T-helper 17 cell (primary cell): ENCODE measurements at regions not wholly inside any gene's neighbourhood (a gene's known extent, or its start where the extent isn't known, plus 50 kb on each side); places are given as distances from the start of the nearest gene placed in this dataset.

Experiments used
- ATAC-seq: fragments of 150-1000 bp; cut with Tn5 transposase; 2 replicates; pipeline ENCODE4 v1.10.0; 2021; ENCODE audit warnings: mild to moderate bottlenecking, moderate library complexity
- DNase-seq, 3 donors: peaks; one replicate each; pipeline versions ENCODE4 v3.0.0 to v3.0.0-alpha.2; 2020 to 2021
- H3K9me3 ChIP-seq: one replicate; pipeline ENCODE4 v1.7.0; 2013; ENCODE audit warnings: low read length, mild to moderate bottlenecking; ENCODE audit not compliant: control insufficient read depth, poor library complexity, severe bottlenecking
- H3K27ac Mint-ChIP-seq: one replicate; pipeline ENCODE4 v1.8.0; 2022; ENCODE audit warnings: mild to moderate bottlenecking, moderate library complexity, mixed read lengths
- H3K27me3 Mint-ChIP-seq: one replicate; pipeline ENCODE4 v1.8.0; 2022; ENCODE audit warnings: mixed read lengths
- H3K36me3 Mint-ChIP-seq: one replicate; pipeline ENCODE4 v1.8.0; 2022; ENCODE audit warnings: low read depth, mixed read lengths
- H3K4me1 Mint-ChIP-seq: one replicate; pipeline ENCODE4 v1.8.0; 2022; ENCODE audit warnings: mild to moderate bottlenecking, mixed read lengths
- H3K4me3 Mint-ChIP-seq: one replicate; pipeline ENCODE4 v1.8.0; 2022; ENCODE audit warnings: mild to moderate bottlenecking, moderate library complexity, mixed read lengths

DNA sequence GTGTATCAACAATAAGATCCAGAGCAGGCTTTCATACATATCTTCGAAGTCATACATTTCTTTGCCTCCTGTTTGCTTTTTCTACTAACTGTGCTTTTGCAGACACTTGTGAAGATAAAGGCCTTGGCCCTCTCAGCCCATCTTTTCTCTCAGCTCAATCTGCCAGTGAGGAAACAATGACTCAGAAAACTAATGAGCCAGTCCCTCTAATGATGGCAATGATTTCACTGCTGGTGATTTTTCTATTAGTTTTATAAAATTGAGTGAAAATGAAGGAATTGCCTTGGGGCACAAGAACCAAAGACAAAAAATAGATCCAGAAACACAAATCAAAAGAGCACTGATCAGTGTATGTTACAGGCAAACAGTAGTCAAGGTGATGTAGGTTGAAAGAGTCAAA, 167.7 kb upstream of the PPP2R2B start:
- Mint-ChIP-seq H3K27me3 (peaks cover 32% of the 10 kb centered on the region), H3K36me3 (no peaks in the 10 kb centered on the region), H3K4me3 (no peak overlapping the region), H3K27ac (no peak overlapping the region), H3K4me1 (no peaks in the 10 kb centered on the region)
- DNase-seq (no peak), ATAC-seq (no peak)
- H3K9me3 ChIP-seq = no peaks in the 10 kb centered on the region

DNA sequence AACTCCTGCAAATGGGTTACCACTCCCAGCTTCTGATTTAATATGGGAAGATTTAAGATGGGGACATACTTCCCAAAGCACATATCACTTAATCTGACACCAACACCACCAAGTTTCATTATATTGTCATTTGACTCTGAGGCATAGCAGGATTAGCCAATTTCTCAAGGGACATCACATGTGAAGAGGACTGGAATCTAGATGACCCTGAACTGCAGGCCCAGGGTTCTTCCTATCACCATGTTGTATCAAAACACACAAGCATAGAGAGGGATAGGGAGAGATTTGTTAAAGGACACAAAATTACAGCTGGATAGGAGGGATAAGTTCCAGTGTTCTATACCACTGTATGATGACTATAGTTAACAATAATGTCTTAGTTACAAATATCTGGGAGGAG, 168.3 kb upstream of the PPP2R2B start:
- Mint-ChIP-seq H3K27me3 (peaks cover 29% of the 10 kb centered on the region), H3K4me3 (no peak overlapping the region), H3K4me1 (no peaks in the 10 kb centered on the region), H3K27ac (no peak overlapping the region), H3K36me3 (no peaks in the 10 kb centered on the region)
- DNase-seq (no peak), ATAC-seq (no peak)
- H3K9me3 ChIP-seq = no peaks in the 10 kb centered on the region

DNA sequence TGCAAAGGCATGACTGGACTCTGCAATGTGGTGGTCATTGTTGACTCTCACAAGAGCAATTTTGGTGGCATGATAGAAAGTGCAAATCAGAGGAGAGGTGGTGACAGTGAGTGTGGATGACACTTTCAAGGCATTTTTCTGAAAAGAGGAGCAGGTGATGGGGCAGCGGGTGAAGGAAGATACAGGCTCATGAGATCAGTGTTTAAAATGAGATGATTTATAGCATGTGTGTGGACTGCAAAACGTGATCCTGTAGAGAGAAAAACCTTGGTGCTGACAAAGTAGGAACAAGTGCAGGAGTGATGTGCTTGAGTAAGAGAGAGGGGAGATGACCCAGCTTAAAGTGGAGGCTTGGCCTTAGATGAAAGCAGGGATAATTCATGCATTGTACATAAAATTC, 171.2 kb upstream of the PPP2R2B start:
- Mint-ChIP-seq H3K36me3 (no peaks in the 10 kb centered on the region), H3K4me3 (no peak overlapping the region), H3K27me3 (peaks cover 31% of the 10 kb centered on the region), H3K27ac (no peak overlapping the region), H3K4me1 (no peaks in the 10 kb centered on the region)
- no peaks in the 10 kb centered on the region for H3K9me3 ChIP-seq
- DNase-seq = no peak
- no peak for ATAC-seq

DNA sequence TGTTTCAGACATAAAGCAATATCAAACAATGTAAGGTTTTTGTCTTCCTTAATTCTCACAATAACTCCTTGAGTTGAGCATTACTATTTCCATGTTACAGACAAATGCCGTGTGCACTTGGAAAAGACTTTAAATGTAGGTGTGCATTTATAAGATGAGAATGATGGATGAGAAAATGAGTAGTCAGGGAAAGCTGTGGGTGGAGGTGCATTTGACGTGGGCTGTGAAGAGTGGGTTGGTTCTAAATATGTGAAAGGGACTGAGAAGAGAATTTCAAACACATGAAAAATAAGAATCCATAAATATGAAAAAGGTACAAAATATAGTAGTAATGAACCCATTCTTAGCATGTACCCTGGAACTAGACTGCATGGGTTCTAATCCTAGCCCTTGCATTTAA, 171.6 kb upstream of the PPP2R2B start:
- H3K9me3 ChIP-seq = no peaks in the 10 kb centered on the region
- ATAC-seq = no peak
- no peak overlapping the region for H3K4me3 Mint-ChIP-seq
- H3K4me1 Mint-ChIP-seq = no peaks in the 10 kb centered on the region
- no peak overlapping the region for H3K27ac Mint-ChIP-seq
- no peaks in the 10 kb centered on the region for H3K36me3 Mint-ChIP-seq
- DNase-seq = no peak
- H3K27me3 Mint-ChIP-seq = peaks cover 31% of the 10 kb centered on the region

DNA sequence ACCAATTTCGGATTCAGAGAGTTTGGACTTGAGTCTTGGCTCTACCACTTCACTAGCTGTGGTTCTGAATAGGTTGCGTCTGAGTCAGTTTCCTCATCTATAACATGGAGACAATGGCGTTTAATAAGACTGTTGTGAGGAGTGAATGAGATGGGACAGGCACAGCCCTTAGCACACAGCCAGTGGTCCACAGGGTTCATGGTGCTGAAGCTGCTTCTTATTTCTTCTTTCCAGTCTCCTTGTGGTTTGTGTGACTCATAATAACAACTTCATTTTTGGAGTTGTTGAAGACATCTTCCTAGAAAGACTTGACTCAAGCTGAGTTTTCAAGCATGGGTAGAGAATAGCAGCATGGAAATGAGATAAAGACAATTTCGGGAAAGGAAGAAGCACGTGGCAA, 172.6 kb upstream of the PPP2R2B start:
- H3K9me3 ChIP-seq = no peaks in the 10 kb centered on the region
- Mint-ChIP-seq H3K4me3 (no peak overlapping the region), H3K36me3 (no peaks in the 10 kb centered on the region), H3K4me1 (no peaks in the 10 kb centered on the region), H3K27ac (no peak overlapping the region), H3K27me3 (peaks cover 31% of the 10 kb centered on the region)
- ATAC-seq (no peak), DNase-seq (no peak)

DNA sequence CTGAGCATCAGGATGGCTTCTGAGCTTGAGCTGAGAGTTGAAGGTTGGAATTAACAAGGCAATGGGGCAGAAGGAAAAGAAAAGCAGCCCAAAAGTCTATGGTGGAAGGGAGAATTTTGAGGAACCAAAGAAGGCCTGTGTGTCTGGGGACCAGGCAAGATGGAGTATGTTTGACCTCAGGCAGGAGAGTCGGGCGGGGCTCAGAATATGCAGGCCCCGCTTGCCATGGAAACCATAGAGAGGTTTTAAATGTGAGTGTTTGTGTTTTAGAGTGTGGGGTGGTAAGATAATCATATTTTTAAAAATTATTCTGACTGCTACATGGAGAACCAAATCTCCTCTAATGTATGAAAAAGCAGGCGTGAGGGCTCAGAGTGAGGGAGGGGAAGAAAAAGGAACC, 174.0 kb upstream of the PPP2R2B start:
- no peaks in the 10 kb centered on the region for H3K36me3 Mint-ChIP-seq
- no peak for DNase-seq
- H3K4me3 Mint-ChIP-seq = no peak overlapping the region
- peaks cover 31% of the 10 kb centered on the region for H3K27me3 Mint-ChIP-seq
- no peak for ATAC-seq
- no peak overlapping the region for H3K27ac Mint-ChIP-seq
- H3K9me3 ChIP-seq = no peaks in the 10 kb centered on the region
- H3K4me1 Mint-ChIP-seq = no peaks in the 10 kb centered on the region

DNA sequence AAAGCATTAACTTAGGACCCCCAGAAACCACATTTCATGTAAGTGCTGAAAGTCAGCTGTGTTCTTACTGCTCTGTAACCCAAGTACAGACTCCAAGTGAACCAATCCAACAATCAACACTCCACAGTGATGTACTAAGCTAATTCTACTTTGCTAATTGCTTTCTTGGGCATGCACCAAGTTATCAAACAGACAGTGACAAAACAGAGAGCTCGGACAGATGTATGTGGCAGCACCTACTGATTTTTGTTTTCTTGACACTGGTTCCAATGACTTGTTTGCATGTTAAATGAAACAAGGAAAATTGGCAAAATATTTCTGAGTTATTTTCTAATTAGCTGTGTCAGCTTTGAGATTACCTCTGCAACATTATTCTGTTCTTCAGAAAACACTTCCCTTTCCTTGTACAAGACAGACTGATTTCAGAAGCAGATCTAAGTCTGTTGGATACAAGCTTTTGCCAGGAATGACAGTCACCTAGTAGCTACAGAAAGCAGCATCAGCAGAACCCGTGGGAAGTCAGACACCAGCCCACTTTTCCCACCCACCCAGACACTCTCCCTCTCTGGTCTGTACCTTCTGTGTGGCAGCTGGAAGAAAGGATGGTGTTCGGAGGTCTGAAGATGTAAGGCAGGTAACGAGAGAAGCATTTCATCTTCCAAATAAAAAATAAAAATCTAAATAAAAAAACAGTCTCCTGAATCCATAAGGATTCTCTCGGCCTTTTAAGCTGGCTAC, 176.7 kb upstream of the PPP2R2B start:
- H3K36me3 Mint-ChIP-seq = no peaks in the 10 kb centered on the region
- peaks cover 24% of the 10 kb centered on the region for H3K27me3 Mint-ChIP-seq
- DNase-seq = no peak
- H3K4me3 Mint-ChIP-seq = no peak overlapping the region
- no peaks in the 10 kb centered on the region for H3K4me1 Mint-ChIP-seq
- ATAC-seq = no peak
- no peak overlapping the region for H3K27ac Mint-ChIP-seq
- H3K9me3 ChIP-seq = no peaks in the 10 kb centered on the region

DNA sequence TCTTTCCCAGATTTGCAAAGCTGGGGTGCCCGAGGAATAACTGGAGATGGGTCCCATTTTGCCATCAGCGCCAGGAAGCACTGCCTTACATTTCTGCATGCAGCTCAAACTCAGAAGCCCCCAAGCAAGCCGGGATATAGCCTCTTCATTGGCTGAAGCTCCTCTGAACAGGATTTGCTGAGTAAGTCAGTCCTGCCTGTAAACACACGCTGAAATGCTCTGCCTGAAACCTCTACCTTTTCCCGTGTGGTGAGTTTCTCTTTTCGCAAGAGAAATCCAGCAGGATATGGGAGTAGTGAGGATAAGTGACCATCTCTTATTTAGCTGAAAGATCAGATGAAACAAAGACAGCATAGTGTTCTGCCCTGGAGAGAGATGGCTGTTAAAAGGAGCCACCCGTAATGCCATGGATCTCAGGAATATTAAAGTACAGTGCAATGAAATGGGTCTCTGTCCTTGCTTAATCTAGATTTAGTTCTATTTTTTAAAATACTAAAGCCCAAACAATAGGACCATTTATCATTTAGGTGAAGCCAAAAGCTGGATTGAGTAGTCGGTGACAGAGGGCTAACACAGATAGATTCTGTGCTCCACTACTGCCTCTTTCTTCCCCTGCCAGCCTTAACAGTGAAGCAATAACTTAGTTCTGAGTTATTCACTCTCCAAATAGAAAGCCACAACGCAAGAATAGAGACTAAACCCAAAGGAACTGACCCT, 177.5 kb upstream of the PPP2R2B start:
- Mint-ChIP-seq H3K36me3 (no peaks in the 10 kb centered on the region), H3K4me3 (no peak overlapping the region), H3K4me1 (no peaks in the 10 kb centered on the region), H3K27ac (no peak overlapping the region), H3K27me3 (peaks cover 24% of the 10 kb centered on the region)
- H3K9me3 ChIP-seq = no peaks in the 10 kb centered on the region
- ATAC-seq (no peak), DNase-seq (no peak)

DNA sequence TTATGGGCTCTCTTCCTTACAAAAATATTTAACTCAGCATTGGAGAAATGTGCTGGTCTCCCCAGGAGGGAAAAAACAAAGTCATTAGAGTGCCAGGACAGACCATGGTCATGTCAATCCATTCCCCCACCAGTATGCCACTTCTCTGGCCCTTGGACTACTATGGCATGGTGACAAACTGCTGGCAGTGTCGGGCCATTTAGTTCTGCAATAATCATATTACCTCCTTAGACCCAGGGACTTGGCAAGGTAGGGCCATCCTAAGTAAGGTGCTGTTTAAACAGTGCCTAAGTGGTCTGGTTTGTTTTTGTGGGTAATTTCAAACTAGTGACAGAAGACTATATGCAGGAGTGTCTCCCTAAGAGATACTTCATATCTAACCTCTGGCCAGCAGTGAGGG, 177.8 kb upstream of the STK32A start:
- no peaks in the 10 kb centered on the region for H3K9me3 ChIP-seq
- ATAC-seq = no peak
- Mint-ChIP-seq H3K4me3 (no peak overlapping the region), H3K4me1 (no peaks in the 10 kb centered on the region), H3K36me3 (no peaks in the 10 kb centered on the region), H3K27ac (no peak overlapping the region), H3K27me3 (peaks cover 23% of the 10 kb centered on the region)
- DNase-seq = no peak

DNA sequence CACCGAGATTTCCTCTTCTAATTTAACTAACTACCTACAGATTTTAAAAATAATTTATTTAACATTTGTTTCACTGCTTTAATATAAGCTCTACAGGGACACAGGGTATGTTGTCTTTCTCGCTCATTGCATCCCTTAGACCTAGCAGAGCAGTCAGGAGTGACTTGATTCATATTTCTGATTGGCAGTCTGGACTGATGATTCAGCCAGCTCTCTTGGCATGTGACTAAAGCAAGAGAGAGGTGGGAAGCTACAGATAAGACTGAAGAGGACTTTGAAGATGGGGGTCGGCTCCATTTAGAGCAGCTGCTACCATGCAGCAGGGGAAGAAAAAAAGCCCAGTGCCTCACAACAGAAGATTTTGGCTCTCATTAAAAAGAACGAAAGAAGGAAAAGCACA, 173.4 kb upstream of the STK32A start:
- no peak overlapping the region for H3K4me3 Mint-ChIP-seq
- ATAC-seq = no peak
- H3K27ac Mint-ChIP-seq = no peak overlapping the region
- H3K36me3 Mint-ChIP-seq = no peaks in the 10 kb centered on the region
- peaks cover 6% of the 10 kb centered on the region for H3K4me1 Mint-ChIP-seq
- DNase-seq = no peak
- no peaks in the 10 kb centered on the region for H3K9me3 ChIP-seq
- peaks cover 10% of the 10 kb centered on the region for H3K27me3 Mint-ChIP-seq

DNA sequence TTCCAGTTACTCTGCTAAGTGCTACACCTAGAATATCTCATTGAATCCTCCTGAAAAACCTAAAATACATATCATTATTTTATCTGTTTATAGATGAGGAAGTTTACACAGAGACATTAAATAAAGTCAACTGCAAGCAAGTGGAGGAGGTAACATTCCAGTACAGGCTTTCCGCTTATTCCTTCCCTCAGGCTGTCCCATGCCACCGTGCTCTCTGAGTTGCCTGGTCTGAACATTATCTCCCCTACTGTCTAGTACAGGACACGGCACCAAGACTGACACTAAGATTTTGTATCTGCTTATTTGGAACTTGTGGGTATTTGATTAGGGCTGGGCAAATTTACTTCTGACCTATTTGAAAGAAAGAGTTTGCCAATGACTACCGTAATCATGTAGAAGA, 172.4 kb upstream of the STK32A start:
- DNase-seq (no peak), ATAC-seq (no peak)
- H3K27me3 Mint-ChIP-seq = peaks cover 10% of the 10 kb centered on the region
- no peak overlapping the region for H3K4me3 Mint-ChIP-seq
- no peaks in the 10 kb centered on the region for H3K9me3 ChIP-seq
- H3K36me3 Mint-ChIP-seq = no peaks in the 10 kb centered on the region
- H3K4me1 Mint-ChIP-seq = peaks cover 6% of the 10 kb centered on the region
- H3K27ac Mint-ChIP-seq = no peak overlapping the region

DNA sequence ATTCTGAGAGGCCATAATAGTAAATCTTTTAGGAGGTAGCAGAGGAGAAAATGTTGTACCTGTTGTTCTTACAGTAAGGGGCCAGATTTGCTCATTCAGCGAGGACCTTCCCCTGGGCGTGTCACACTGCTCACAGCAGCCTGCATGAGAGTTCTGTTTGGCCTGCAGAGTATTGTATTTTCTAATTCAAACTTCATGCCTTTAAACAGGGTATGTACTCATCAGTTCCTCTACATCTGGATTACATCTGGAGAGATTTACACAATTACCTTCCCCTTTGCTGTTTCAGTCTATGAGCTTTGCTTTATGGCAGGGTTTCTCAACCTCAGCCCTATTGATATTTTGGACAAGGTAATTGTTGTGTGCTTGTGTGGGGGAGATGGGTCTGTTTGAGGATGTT, 170.9 kb upstream of the STK32A start:
- Mint-ChIP-seq H3K36me3 (no peaks in the 10 kb centered on the region), H3K4me3 (no peak overlapping the region), H3K27ac (no peak overlapping the region), H3K27me3 (peaks cover 4% of the 10 kb centered on the region), H3K4me1 (peaks cover 6% of the 10 kb centered on the region)
- no peak for ATAC-seq
- DNase-seq = no peak
- no peaks in the 10 kb centered on the region for H3K9me3 ChIP-seq

DNA sequence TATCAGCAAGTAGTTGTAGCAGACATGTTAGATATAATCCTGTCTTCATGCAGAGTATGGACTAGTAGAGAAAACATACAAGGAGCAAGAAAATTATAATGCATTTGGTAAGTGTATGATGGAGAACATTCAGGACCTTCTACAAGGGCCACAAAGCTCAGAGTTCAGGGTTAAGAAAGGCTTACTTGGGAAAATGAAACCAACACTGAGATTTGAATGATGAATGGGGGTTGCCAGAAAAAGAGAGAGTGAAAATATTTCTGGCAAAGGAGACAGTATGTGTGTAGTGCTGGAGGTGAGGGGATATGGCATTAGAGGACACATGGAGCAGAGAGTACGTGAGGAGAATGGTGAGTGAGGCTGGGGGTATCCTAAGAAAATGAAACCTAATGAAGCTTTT, 169.8 kb upstream of the STK32A start:
- Mint-ChIP-seq H3K4me1 (peaks cover 6% of the 10 kb centered on the region), H3K4me3 (peak overlapping the region; percentile 63), H3K36me3 (no peaks in the 10 kb centered on the region), H3K27me3 (no peaks in the 10 kb centered on the region), H3K27ac (no peak overlapping the region)
- no peak for ATAC-seq
- no peak for DNase-seq
- H3K9me3 ChIP-seq = no peaks in the 10 kb centered on the region

DNA sequence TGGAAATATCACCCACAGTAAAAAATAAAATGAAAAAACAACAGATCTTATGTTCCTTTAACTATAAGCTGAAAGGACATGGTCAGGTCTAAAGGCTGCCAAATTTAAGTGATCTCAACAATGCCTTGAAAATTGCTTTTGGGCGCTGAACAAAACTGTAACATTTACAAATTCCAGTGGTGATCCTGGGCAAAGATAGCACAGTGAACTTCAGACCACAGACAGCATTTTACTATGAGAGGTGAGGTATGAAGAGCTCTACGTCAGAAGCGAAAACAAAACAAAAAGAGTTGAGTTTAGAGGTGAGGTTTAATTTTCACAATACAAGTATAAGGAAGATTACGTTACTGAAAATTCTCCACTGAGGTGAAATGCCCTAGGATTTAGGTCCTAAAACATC, 165.8 kb upstream of the STK32A start:
- peaks cover 6% of the 10 kb centered on the region for H3K4me1 Mint-ChIP-seq
- H3K4me3 Mint-ChIP-seq = no peak overlapping the region
- H3K27me3 Mint-ChIP-seq = peaks cover 23% of the 10 kb centered on the region
- DNase-seq (no peak), ATAC-seq (no peak)
- H3K27ac Mint-ChIP-seq = no peak overlapping the region
- no peaks in the 10 kb centered on the region for H3K9me3 ChIP-seq
- H3K36me3 Mint-ChIP-seq = no peaks in the 10 kb centered on the region
